CD4-positive, alpha-beta memory T cell (primary cell): ENCODE measurements at regions not wholly inside any gene's neighbourhood (a gene's known extent, or its start where the extent isn't known, plus 50 kb on each side); places are given as distances from the start of the nearest gene placed in this dataset.

Source experiments
- CTCF ChIA-PET: fragments of 350-600 bp; sonication (Branson Sonifier 250); formaldehyde crosslinking; loops from one replicate; lab custom pipeline; 2021; ENCODE audit warnings: inconsistent platforms; ENCODE audit not compliant: partially characterized antibody; lab: Charles Lee
- POLR2A ChIA-PET: fragments of 350-600 bp; sonication (Branson Sonifier 250); formaldehyde crosslinking; loops from one replicate; lab custom pipeline; 2021; ENCODE audit not compliant: partially characterized antibody; lab: Charles Lee
- DNase-seq, 5 donors: peaks; one replicate each; pipeline versions ENCODE4 v3.0.0 to v3.0.0-alpha.2; 2020 to 2022; ENCODE audit warnings: mixed read lengths in 1 of 5
- H3K27ac ChIP-seq: one replicate; pipeline ENCODE4 v1.7.0; 2013; ENCODE audit warnings: low read depth, low read length
- H3K27me3 ChIP-seq: 2 replicates; pipeline ENCODE4 v1.7.0; 2013; ENCODE audit warnings: mild to moderate bottlenecking, low read length, moderate library complexity; ENCODE audit not compliant: insufficient read depth
- H3K36me3 ChIP-seq: 2 replicates; pipeline ENCODE4 v1.7.0; 2013; ENCODE audit warnings: mild to moderate bottlenecking, low read length, moderate library complexity; ENCODE audit not compliant: insufficient read depth
- H3K4me1 ChIP-seq: 2 replicates; pipeline ENCODE4 v1.7.0; 2013; ENCODE audit warnings: mild to moderate bottlenecking, low read length, moderate library complexity; ENCODE audit not compliant: insufficient read depth
- H3K4me3 ChIP-seq, 2 donors: one replicate each; pipeline ENCODE4 v1.7.0; 2013; ENCODE audit warnings: low read length in 2 of 2, mild to moderate bottlenecking in 1 of 2
- H3K9me3 ChIP-seq, 2 donors: one replicate each; pipeline ENCODE4 v1.7.0; 2013; ENCODE audit warnings: low read length in 2 of 2, control low read depth in 1 of 2; ENCODE audit not compliant: control insufficient read depth in 1 of 2
- H3K27ac Mint-ChIP-seq, 7 donors: one replicate each; pipeline ENCODE4 v1.8.0; 2020 to 2021; ENCODE audit warnings: mixed read lengths in 7 of 7, mild to moderate bottlenecking in 6 of 7, inconsistent platforms in 3 of 7, moderate library complexity in 3 of 7
- H3K27me3 Mint-ChIP-seq, 2 donors: one replicate each; pipeline ENCODE4 v1.8.0; 2020 to 2021; ENCODE audit warnings: mixed read lengths in 2 of 2
- H3K36me3 Mint-ChIP-seq, 2 donors: one replicate each; pipeline ENCODE4 v1.8.0; 2020 to 2021; ENCODE audit warnings: mixed read lengths in 2 of 2, inconsistent platforms in 1 of 2, mild to moderate bottlenecking in 1 of 2
- H3K4me1 Mint-ChIP-seq, 4 donors: one replicate each; pipeline ENCODE4 v1.8.0; 2020 to 2021; ENCODE audit warnings: mixed read lengths in 4 of 4, mild to moderate bottlenecking in 1 of 4
- H3K4me3 Mint-ChIP-seq, 8 donors: one replicate each; pipeline ENCODE4 v1.8.0; 2020 to 2021; ENCODE audit warnings: mixed read lengths in 8 of 8, mild to moderate bottlenecking in 7 of 8, moderate library complexity in 6 of 8, inconsistent platforms in 3 of 8
- H3K9me3 Mint-ChIP-seq, 8 donors: one replicate each; pipeline ENCODE4 v1.8.0; 2020 to 2021; ENCODE audit warnings: mixed read lengths in 8 of 8, mild to moderate bottlenecking in 5 of 8, inconsistent platforms in 3 of 8, moderate library complexity in 1 of 8
- intact Hi-C: fragments of 100-400 bp; cut with micrococcal nuclease; formaldehyde crosslinking; loops from one replicate; pipeline ENCODE4 v1.15.1; 2023

GRCh38 chr13:73880365-73880764 lies 253.8 kb downstream of the KLF12 start:
- intact Hi-C loops = no loop called here
- Mint-ChIP-seq H3K27me3 (no peaks in the 10 kb centered on the region), H3K27ac (peak overlapping the region in 5 of 7 donors; percentile 4 to 56 (median 38)), H3K36me3 (peaks cover 27 to 37% of the 10 kb centered on the region in 2 donors), H3K9me3 (peaks cover 0 to 9% (median 3%) of the 10 kb centered on the region in 8 donors), H3K4me1 (peaks cover 42 to 61% (median 46%) of the 10 kb centered on the region in 4 donors), H3K4me3 (peak overlapping the region in 4 of 8 donors; percentile 4 to 77 (median 24))
- Histone ChIP-seq H3K36me3 (no peaks in the 10 kb centered on the region), H3K9me3 (no peaks in the 10 kb centered on the region), H3K4me1 (peaks cover 47% of the 10 kb centered on the region), H3K4me3 (no peak overlapping the region), H3K27ac (no peak overlapping the region), H3K27me3 (no peaks in the 10 kb centered on the region)
- ChIA-PET CTCF (interaction anchor here (1.1 to 1.3 kb wide), 2 partner anchors 112 to 407 kb away, joined by 3 read pairs; no protein-coding TSS in a partner anchor), POLR2A (interaction anchor here (1.3 kb wide), 1 partner anchor 8 kb away, joined by 5 read pairs; no protein-coding TSS in a partner anchor)
- no peak for DNase-seq

GRCh38 chr13:73879346-73880015 lies 254.7 kb downstream of the KLF12 start:
- H3K27ac Mint-ChIP-seq = peak overlapping the region in 6 of 7 donors; percentile 4 to 62 (median 44)
- peaks cover 20 to 30% of the 10 kb centered on the region in 2 donors for H3K36me3 Mint-ChIP-seq
- H3K27me3 Mint-ChIP-seq = no peaks in the 10 kb centered on the region
- Histone ChIP-seq H3K27ac (no peak overlapping the region), H3K36me3 (no peaks in the 10 kb centered on the region), H3K4me1 (peaks cover 47% of the 10 kb centered on the region), H3K9me3 (no peaks in the 10 kb centered on the region), H3K4me3 (no peak overlapping the region), H3K27me3 (no peaks in the 10 kb centered on the region)
- peaks cover 35 to 55% (median 40%) of the 10 kb centered on the region in 4 donors for H3K4me1 Mint-ChIP-seq
- intact Hi-C loops = no loop called here
- peaks cover 0 to 9% (median under 1%) of the 10 kb centered on the region in 8 donors for H3K9me3 Mint-ChIP-seq
- DNase-seq = no peak
- ChIA-PET CTCF (interaction anchor here (1.0 to 1.3 kb wide), 3 partner anchors 19 to 408 kb away, joined by 3 read pairs; no protein-coding TSS in a partner anchor), POLR2A (interaction anchor here (1.3 kb wide), 1 partner anchor 9 kb away, joined by 5 read pairs; no protein-coding TSS in a partner anchor)
- peak overlapping the region in 7 of 8 donors; percentile 3 to 77 (median 33) for H3K4me3 Mint-ChIP-seq

DNA sequence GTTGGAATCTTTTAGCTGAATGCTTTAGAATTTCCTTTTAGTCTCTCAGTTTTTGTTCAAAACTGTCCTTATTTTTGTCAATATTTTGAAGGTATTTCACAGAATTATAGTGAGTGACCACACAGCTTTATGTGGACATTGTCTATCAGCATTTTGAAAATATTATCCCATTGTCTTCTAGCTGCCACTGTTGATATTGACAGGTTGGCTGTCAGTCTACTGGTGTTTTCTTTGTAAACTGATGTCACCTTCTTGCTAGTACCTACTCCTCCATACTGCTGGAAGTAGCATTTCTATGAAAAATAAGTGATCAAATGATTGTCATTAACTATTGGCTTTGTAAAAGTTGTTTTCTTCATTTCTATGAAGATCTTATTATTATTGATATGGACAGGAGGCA lies 256.8 kb downstream of the KLF12 start:
- H3K27ac ChIP-seq = no peak overlapping the region
- CTCF ChIA-PET = interaction anchor here (1.0 kb wide), 1 partner anchor 12 kb away, joined by 5 read pairs; no protein-coding TSS in a partner anchor
- no peak for DNase-seq
- no peak overlapping the region for H3K4me3 Mint-ChIP-seq
- H3K9me3 ChIP-seq = no peaks in the 10 kb centered on the region
- H3K36me3 Mint-ChIP-seq = peaks cover 12 to 30% of the 10 kb centered on the region in 2 donors
- no peaks in the 10 kb centered on the region for H3K27me3 ChIP-seq
- H3K4me1 Mint-ChIP-seq = peaks cover 34 to 48% (median 44%) of the 10 kb centered on the region in 4 donors
- POLR2A ChIA-PET = no interaction called here
- H3K9me3 Mint-ChIP-seq = peaks cover 0 to 9% (median under 1%) of the 10 kb centered on the region in 8 donors
- intact Hi-C loops = no loop called here
- H3K4me1 ChIP-seq = peaks cover 50% of the 10 kb centered on the region
- H3K27ac Mint-ChIP-seq = no peak overlapping the region
- no peaks in the 10 kb centered on the region for H3K36me3 ChIP-seq
- H3K4me3 ChIP-seq = no peak overlapping the region
- H3K27me3 Mint-ChIP-seq = no peaks in the 10 kb centered on the region

- Histone ChIP-seq H3K4me1 (peaks cover 47% of the 10 kb centered on the region), H3K27ac (no peak overlapping the region), H3K9me3 (no peaks in the 10 kb centered on the region), H3K36me3 (no peaks in the 10 kb centered on the region), H3K27me3 (no peaks in the 10 kb centered on the region), H3K4me3 (no peak overlapping the region)
- Mint-ChIP-seq H3K9me3 (peaks cover 0 to 9% (median under 1%) of the 10 kb centered on the region in 8 donors), H3K36me3 (peaks cover 15 to 30% of the 10 kb centered on the region in 2 donors), H3K27ac (peak overlapping the region in 2 of 7 donors; percentile 27), H3K4me3 (peak overlapping the region in 1 of 8 donors; percentile 22), H3K4me1 (peaks cover 34 to 50% (median 47%) of the 10 kb centered on the region in 4 donors), H3K27me3 (no peaks in the 10 kb centered on the region)
- CTCF ChIA-PET = interaction anchor here (1.0 to 1.1 kb wide), 2 partner anchors 11 to 410 kb away, joined by 3 to 5 read pairs; no protein-coding TSS in a partner anchor
- DNase-seq = no peak
- POLR2A ChIA-PET = no interaction called here
- intact Hi-C loops = no loop called here
These were observed 257.9 kb downstream of the KLF12 start for GRCh38 chr13:73876323-73876722.

GRCh38 chr13:73873940-73874830 lies 260.0 kb downstream of the KLF12 start:
- Mint-ChIP-seq H3K36me3 (peaks cover 8 to 21% of the 10 kb centered on the region in 2 donors), H3K27me3 (no peaks in the 10 kb centered on the region), H3K27ac (peak overlapping the region in 5 of 7 donors; percentile 22 to 61 (median 31)), H3K9me3 (peaks cover 0 to 9% (median under 1%) of the 10 kb centered on the region in 8 donors), H3K4me3 (no peak overlapping the region), H3K4me1 (peaks cover 36 to 52% (median 49%) of the 10 kb centered on the region in 4 donors)
- H3K27me3 ChIP-seq = no peaks in the 10 kb centered on the region
- no peak for DNase-seq
- ChIA-PET CTCF (no interaction called here), POLR2A (interaction anchor here (0.9 kb wide), 1 partner anchor 258 kb away, joined by 3 read pairs; no protein-coding TSS in a partner anchor)
- no peak overlapping the region for H3K4me3 ChIP-seq
- no peaks in the 10 kb centered on the region for H3K9me3 ChIP-seq
- H3K27ac ChIP-seq = no peak overlapping the region
- no peaks in the 10 kb centered on the region for H3K36me3 ChIP-seq
- peaks cover 45% of the 10 kb centered on the region for H3K4me1 ChIP-seq
- intact Hi-C loops = loop anchor here (2.0 kb wide), 1 partner anchor 17 kb away; no protein-coding TSS in a partner anchor

DNA sequence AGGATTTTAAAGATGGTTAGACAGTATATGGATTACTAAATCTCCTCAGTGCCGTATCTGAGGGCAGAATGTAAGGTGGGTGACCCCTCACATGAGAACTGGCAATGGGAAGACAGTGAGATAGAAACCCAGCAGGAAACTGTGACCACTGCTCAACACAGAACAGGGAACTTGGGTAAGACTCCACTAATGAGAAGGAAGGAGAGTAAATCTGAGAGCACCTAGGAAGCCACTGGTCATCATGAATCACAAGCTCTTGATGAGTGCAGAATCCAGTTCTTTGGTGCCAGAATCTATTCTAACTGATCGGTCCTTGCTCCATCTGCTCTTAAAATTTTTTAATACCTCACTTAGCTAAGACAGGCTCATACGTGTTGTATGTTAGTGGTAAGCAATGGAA lies 261.8 kb downstream of the KLF12 start:
- H3K4me3 ChIP-seq = no peak overlapping the region
- ChIA-PET POLR2A (no interaction called here), CTCF (interaction anchor here (0.9 kb wide), 1 partner anchor 414 kb away, joined by 3 read pairs; no protein-coding TSS in a partner anchor)
- no peak for DNase-seq
- H3K4me3 Mint-ChIP-seq = peak overlapping the region in 1 of 8 donors; percentile 62
- H3K27me3 ChIP-seq = no peaks in the 10 kb centered on the region
- no peaks in the 10 kb centered on the region for H3K36me3 ChIP-seq
- H3K9me3 Mint-ChIP-seq = peaks cover 0 to 2% (median 0%) of the 10 kb centered on the region in 8 donors
- H3K4me1 ChIP-seq = peaks cover 38% of the 10 kb centered on the region
- peak overlapping the region in 6 of 7 donors; percentile 8 to 84 (median 52) for H3K27ac Mint-ChIP-seq
- H3K36me3 Mint-ChIP-seq = peaks cover 3 to 5% of the 10 kb centered on the region in 2 donors
- H3K9me3 ChIP-seq = no peaks in the 10 kb centered on the region
- intact Hi-C loops = loop anchor here (2.0 kb wide), 1 partner anchor 18 kb away; no protein-coding TSS in a partner anchor
- H3K4me1 Mint-ChIP-seq = peaks cover 33 to 47% (median 44%) of the 10 kb centered on the region in 4 donors
- no peak overlapping the region for H3K27ac ChIP-seq
- H3K27me3 Mint-ChIP-seq = no peaks in the 10 kb centered on the region
